Adrenal gland (tissue), 5 donors: ENCODE measurements at regions not wholly inside any gene's neighbourhood (a gene's known extent, or its start where the extent isn't known, plus 50 kb on each side); places are given as distances from the start of the nearest gene placed in this dataset.

Experiments used
- CTCF ChIP-seq, 6 experiments: fragments of 450-650 bp in 4 of 6; fragments of 200-600 bp in 2 of 6; sonication (generic) in 1 of 6; IDR thresholded peaks; 1 replicate in 5 of 6; 2 replicates in 1 of 6; pipeline versions ENCODE4 v1.5.1 to v1.8.0; 2016 to 2021; ENCODE audit warnings: antibody characterized with exemption in 6 of 6, mild to moderate bottlenecking in 2 of 6, moderate library complexity in 1 of 6
- POLR2A ChIP-seq, 2 donors: fragments of 450-650 bp; IDR thresholded peaks; one replicate each; pipeline ENCODE4 v1.6.1; 2017; ENCODE audit warnings: antibody characterized with exemption in 2 of 2, mild to moderate bottlenecking in 2 of 2, moderate library complexity in 1 of 2
- donor health status: DM: no; HTN: no; CAD: no.

GRCh38 chr1:5667513-5668325, 324.5 kb downstream of the NPHP4 start:
- TF ChIP-seq CTCF (IDR thresholded peaks at IDR 0.05) (no peak), POLR2A (IDR thresholded peaks at IDR 0.05) (no peak)
